HFFc6 (cell line): ENCODE measurements at regions not wholly inside any gene's neighbourhood (a gene's known extent, or its start where the extent isn't known, plus 50 kb on each side); places are given as distances from the start of the nearest gene placed in this dataset.

Experiments
- DNase-seq: peaks from one replicate; pipeline ENCODE4 v3.0.0-alpha.2; 2018
- H3K27ac Mint-ChIP-seq: 2 replicates; pipeline ENCODE4 v1.8.0; 2020; ENCODE audit warnings: mild to moderate bottlenecking, mixed read lengths
- H3K27me3 Mint-ChIP-seq: 2 replicates; pipeline ENCODE4 v1.8.0; 2021; ENCODE audit warnings: mild to moderate bottlenecking, moderate library complexity, mixed read lengths; ENCODE audit not compliant: insufficient read depth
- H3K36me3 Mint-ChIP-seq: 2 replicates; pipeline ENCODE4 v1.8.0; 2021; ENCODE audit warnings: low read depth, mixed read lengths
- H3K4me1 Mint-ChIP-seq: 2 replicates; pipeline ENCODE4 v1.8.0; 2020; ENCODE audit warnings: low read depth, mixed read lengths
- H3K4me3 Mint-ChIP-seq: 2 replicates; pipeline ENCODE4 v1.8.0; 2020; ENCODE audit warnings: mild to moderate bottlenecking, moderate library complexity, mixed read lengths
- H3K9me3 Mint-ChIP-seq: 2 replicates; pipeline ENCODE4 v1.8.0; 2020; ENCODE audit warnings: mild to moderate bottlenecking, mixed read lengths
- TF ChIP-seq, protein P1 (sequence below): fragments of 200-600 bp; sonication (generic); IDR thresholded peaks from 2 replicates; pipeline ENCODE4 v1.5.0; 2021; ENCODE audit warnings: antibody characterized with exemption, mild to moderate bottlenecking

DNA sequence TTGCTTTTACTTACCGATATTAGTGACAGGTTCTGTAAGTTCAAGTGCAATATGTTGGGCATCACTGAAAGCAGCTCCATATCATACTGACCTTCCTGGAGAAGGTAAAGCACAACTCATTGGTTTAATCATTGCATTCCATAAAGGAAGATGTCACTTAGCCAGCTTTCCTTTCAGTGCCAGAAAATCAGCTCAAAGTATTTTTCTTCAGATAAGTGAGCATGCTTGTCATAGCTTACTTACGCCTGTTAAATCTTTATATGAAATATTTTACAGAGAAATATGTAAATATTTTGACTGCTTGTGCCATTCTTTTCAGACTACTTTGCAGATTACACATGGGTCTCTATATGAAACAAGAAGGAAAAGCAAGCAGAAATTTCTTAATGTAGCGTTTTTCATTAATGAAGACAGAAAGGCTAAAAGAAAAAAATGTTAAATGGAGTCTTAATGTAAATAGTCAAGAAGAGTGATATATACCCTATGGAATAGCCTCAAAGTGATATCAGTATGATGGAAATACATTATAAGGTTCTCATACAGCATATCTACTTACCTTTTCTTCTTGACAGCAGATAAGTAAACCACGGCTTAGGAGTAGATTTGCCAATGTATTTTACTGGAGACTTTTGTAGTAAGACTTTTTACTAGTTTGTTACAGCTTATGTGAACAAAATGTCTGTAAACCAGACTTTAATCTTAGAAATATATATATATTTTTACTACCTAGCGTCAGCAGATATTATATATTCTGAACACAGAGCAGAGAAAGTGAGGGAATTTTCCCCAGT lies 649.7 kb downstream of the METTL15 start:
- Mint-ChIP-seq H3K4me1 (peaks cover 99% of the 10 kb centered on the region), H3K9me3 (no peaks in the 10 kb centered on the region), H3K27ac (peak overlapping the region; percentile 86), H3K4me3 (peak overlapping the region; percentile 64), H3K27me3 (no peaks in the 10 kb centered on the region), H3K36me3 (peaks cover 12% of the 10 kb centered on the region; the same call in 1 of the 2 replicates)
- TF ChIP-seq, protein P1, sequence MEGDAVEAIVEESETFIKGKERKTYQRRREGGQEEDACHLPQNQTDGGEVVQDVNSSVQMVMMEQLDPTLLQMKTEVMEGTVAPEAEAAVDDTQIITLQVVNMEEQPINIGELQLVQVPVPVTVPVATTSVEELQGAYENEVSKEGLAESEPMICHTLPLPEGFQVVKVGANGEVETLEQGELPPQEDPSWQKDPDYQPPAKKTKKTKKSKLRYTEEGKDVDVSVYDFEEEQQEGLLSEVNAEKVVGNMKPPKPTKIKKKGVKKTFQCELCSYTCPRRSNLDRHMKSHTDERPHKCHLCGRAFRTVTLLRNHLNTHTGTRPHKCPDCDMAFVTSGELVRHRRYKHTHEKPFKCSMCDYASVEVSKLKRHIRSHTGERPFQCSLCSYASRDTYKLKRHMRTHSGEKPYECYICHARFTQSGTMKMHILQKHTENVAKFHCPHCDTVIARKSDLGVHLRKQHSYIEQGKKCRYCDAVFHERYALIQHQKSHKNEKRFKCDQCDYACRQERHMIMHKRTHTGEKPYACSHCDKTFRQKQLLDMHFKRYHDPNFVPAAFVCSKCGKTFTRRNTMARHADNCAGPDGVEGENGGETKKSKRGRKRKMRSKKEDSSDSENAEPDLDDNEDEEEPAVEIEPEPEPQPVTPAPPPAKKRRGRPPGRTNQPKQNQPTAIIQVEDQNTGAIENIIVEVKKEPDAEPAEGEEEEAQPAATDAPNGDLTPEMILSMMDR = no peak
- peak; percentile 70 for DNase-seq

DNA sequence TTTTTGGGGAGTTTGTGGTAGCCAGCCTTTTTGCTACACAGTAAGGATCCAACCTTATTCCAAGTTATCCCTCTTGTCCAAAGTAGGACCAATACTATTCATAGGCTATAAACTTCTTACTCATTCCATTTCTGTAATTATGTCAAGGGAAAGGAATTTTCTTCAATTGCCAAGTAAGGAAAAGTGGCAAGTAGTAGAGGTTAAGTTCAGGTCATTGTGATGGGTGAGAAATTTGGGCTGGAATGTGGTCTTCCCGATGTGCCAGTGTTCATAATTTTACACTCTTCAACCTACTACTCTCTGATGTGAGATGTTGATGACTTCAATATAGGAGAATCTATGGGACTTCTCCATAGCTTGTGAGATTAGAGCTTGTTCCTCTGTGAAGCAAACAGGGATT lies 648.8 kb downstream of the METTL15 start:
- DNase-seq = peak; percentile 66
- Mint-ChIP-seq H3K27me3 (no peaks in the 10 kb centered on the region), H3K36me3 (peaks cover 20% of the 10 kb centered on the region; the same call in 1 of the 2 replicates), H3K4me1 (peaks cover 99% of the 10 kb centered on the region), H3K27ac (peak overlapping the region; percentile 86), H3K9me3 (no peaks in the 10 kb centered on the region), H3K4me3 (peak overlapping the region; percentile 64)
- TF ChIP-seq, protein P1 = no peak

DNA sequence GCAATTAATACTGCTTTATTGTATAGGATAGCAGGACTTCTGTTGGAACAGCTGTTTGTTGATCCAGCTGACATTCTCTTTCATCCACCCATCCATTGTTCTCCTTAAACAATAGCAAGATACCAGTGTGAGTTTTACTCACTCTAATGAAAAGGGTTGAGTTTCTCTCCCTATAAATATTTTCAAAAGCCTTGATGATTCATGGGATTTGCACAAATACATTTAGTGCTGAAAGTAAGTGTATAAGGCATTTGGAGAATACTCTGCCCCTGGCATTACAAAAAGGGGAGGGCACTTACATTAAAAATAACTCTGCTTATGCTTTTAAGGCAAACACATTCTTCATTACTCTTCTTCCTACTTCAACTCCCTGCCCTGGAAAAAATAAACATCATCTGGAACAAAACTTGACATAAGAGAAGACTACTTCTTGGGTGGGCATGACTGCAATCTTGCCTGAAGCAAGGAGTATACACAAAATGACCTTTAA lies 634.9 kb downstream of the METTL15 start:
- peak overlapping the region; percentile 1; the same call in 1 of the 2 replicates for H3K4me3 Mint-ChIP-seq
- H3K36me3 Mint-ChIP-seq = peaks cover 26% of the 10 kb centered on the region
- H3K27me3 Mint-ChIP-seq = peaks cover 3% of the 10 kb centered on the region; the same call in 1 of the 2 replicates
- peaks cover 12% of the 10 kb centered on the region for H3K9me3 Mint-ChIP-seq
- peak; percentile 53 for DNase-seq
- TF ChIP-seq, protein P1 = no peak
- H3K27ac Mint-ChIP-seq = peak overlapping the region; percentile 33; the same call in 1 of the 2 replicates
- H3K4me1 Mint-ChIP-seq = peaks cover 76% of the 10 kb centered on the region

DNA sequence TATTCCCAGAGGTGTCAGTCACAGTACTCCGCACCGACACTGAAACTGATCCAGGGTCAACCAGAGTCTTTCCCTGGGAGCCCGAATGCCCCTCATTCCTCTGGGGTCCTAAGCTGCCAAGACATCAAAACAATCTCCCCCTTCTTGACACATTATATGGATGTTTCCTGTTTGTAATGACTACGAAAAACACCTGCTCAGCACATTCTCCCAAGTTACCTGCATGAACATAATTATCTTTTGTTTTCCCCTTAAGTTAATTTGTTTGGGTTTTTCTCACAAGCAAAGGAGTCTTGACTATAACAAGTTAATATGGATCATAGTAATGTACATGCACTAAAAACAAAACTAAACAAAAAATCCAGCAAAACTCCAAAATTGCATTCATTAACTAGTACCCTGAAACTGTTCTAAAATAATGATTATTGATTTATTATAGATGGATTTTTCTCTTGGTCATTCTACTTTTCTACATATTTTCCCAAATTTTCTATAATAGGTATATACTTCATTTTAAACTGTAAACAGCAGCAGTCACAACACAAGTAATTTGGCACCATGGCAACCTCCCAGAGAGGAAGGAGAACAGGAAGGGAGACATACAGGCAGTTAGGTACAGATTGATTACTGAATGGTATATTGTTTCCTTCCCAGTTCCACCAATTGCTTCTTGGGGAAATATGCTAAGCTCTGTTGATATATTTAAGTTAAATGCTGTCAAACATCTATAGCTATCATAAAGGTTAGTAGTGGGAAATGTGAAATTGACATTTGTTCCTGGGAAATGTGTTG lies 631.5 kb downstream of the METTL15 start:
- H3K27ac Mint-ChIP-seq = no peak overlapping the region
- peaks cover 93% of the 10 kb centered on the region for H3K4me1 Mint-ChIP-seq
- peaks cover 5% of the 10 kb centered on the region; the same call in 1 of the 2 replicates for H3K36me3 Mint-ChIP-seq
- DNase-seq = no peak
- no peak overlapping the region for H3K4me3 Mint-ChIP-seq
- H3K27me3 Mint-ChIP-seq = no peaks in the 10 kb centered on the region; the same call in 1 of the 2 replicates
- no peaks in the 10 kb centered on the region for H3K9me3 Mint-ChIP-seq
- TF ChIP-seq, protein P1 = no peak

DNA sequence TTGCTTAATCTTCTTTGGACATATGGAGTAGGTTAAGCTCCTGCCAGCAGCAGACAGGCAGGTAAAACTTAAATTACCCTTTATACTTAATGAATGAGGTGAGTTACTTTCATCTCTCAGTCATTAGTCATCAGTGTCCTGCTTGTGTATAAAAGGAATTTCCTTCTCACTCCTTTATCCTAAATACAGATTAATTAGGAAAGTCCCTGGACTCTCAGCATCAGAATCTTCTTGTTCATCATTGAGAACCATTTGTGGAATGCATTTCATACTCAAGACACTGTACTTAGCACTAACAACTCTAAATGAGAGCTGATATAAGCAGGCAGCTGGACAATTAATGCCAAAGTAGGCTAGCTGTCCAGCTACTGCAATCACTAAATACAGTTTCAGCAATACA lies 630.4 kb downstream of the METTL15 start:
- Mint-ChIP-seq H3K27ac (no peak overlapping the region), H3K36me3 (peaks cover 9% of the 10 kb centered on the region; the same call in 1 of the 2 replicates)

More for the DNA sequence above, 630.4 kb downstream of the METTL15 start:
- TF ChIP-seq, protein P1 = no peak
- Mint-ChIP-seq H3K4me1 (peaks cover 93% of the 10 kb centered on the region), H3K4me3 (no peak overlapping the region), H3K27me3 (no peaks in the 10 kb centered on the region; the same call in 1 of the 2 replicates), H3K9me3 (no peaks in the 10 kb centered on the region)
- DNase-seq = no peak
